Activated T-helper 2 cell treated with anti-CD3 and anti-CD28 coated beads, Interferon-gamma antibody, Interleukin-2, Interleukin-4, amounts not matched to agents 10 μg/mL and 5 μg/mL and 100 μg/mL, durations not matched to agents 14 hours and 24 hours and 36 hours (primary cell): ENCODE measurements at regions not wholly inside any gene's neighbourhood (a gene's known extent, or its start where the extent isn't known, plus 50 kb on each side); places are given as distances from the start of the nearest gene placed in this dataset.

Experiments used
- DNase-seq: peaks from one replicate; pipeline ENCODE4 v3.0.0; 2021; ENCODE audit warnings: low spot score
- H3K27ac Mint-ChIP-seq: one replicate; pipeline ENCODE4 v1.8.0; 2021; ENCODE audit warnings: mixed read lengths
- H3K27me3 Mint-ChIP-seq: one replicate; pipeline ENCODE4 v1.8.0; 2021; ENCODE audit warnings: low read depth, mixed read lengths
- H3K36me3 Mint-ChIP-seq: one replicate; pipeline ENCODE4 v1.8.0; 2021; ENCODE audit warnings: low read depth, mixed read lengths
- H3K4me1 Mint-ChIP-seq: one replicate; pipeline ENCODE4 v1.8.0; 2021; ENCODE audit warnings: low read depth, mixed read lengths
- H3K4me3 Mint-ChIP-seq: one replicate; pipeline ENCODE4 v1.8.0; 2021; ENCODE audit warnings: low read depth, mild to moderate bottlenecking, moderate library complexity, mixed read lengths
- H3K9me3 Mint-ChIP-seq: one replicate; pipeline ENCODE4 v1.8.0; 2021; ENCODE audit warnings: mixed read lengths
- intact Hi-C: fragments of 100-400 bp; cut with micrococcal nuclease; formaldehyde crosslinking; loops from one replicate; pipeline ENCODE4 v1.15.1; 2023

DNA sequence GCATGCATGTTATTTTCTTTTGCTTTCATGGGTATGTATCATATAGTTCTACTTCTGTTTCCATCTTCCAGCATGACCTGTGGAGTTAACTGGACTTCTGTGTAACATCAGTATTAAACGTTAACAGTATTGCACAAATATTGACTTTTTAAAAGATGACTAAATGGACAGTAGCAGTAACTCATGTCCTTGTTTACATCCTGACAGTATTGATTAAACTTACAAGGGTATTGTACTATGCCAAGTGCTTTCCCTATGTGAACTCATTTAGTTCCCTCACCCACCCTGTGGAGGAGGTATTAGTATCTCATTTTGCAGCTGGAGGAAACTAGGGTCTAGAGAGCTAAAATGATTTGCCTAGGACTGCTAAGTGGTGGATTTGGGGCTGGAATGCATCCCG is 128.7 kb upstream of the SLC10A2 start:
- H3K36me3 Mint-ChIP-seq: no peaks in the 10 kb centered on the region
- H3K4me1 Mint-ChIP-seq: no peaks in the 10 kb centered on the region
- H3K27ac Mint-ChIP-seq: no peak overlapping the region
- H3K27me3 Mint-ChIP-seq: no peaks in the 10 kb centered on the region
- H3K4me3 Mint-ChIP-seq: no peak overlapping the region
- no peak for DNase-seq
- no peaks in the 10 kb centered on the region for H3K9me3 Mint-ChIP-seq
- intact Hi-C loops: no loop called here

GRCh38 chr13:103192511-103193135 is 126.4 kb upstream of the SLC10A2 start:
- Mint-ChIP-seq H3K4me1 (no peaks in the 10 kb centered on the region), H3K36me3 (no peaks in the 10 kb centered on the region), H3K4me3 (no peak overlapping the region), H3K27me3 (no peaks in the 10 kb centered on the region), H3K9me3 (no peaks in the 10 kb centered on the region), H3K27ac (no peak overlapping the region)
- no peak for DNase-seq
- intact Hi-C loops: no loop called here

- no peaks in the 10 kb centered on the region for H3K4me1 Mint-ChIP-seq
- H3K9me3 Mint-ChIP-seq: no peaks in the 10 kb centered on the region
- no peak for DNase-seq
- intact Hi-C loops: no loop called here
- no peak overlapping the region for H3K4me3 Mint-ChIP-seq
- no peak overlapping the region for H3K27ac Mint-ChIP-seq
- no peaks in the 10 kb centered on the region for H3K27me3 Mint-ChIP-seq
- no peaks in the 10 kb centered on the region for H3K36me3 Mint-ChIP-seq
Observed at GRCh38 chr13:103190841-103191240, 124.6 kb upstream of the SLC10A2 start.

GRCh38 chr13:103188713-103189326 is 122.6 kb upstream of the SLC10A2 start:
- Mint-ChIP-seq H3K27me3 (no peaks in the 10 kb centered on the region), H3K4me1 (no peaks in the 10 kb centered on the region), H3K4me3 (no peak overlapping the region), H3K27ac (no peak overlapping the region), H3K36me3 (no peaks in the 10 kb centered on the region), H3K9me3 (no peaks in the 10 kb centered on the region)
- no peak for DNase-seq
- intact Hi-C loops: no loop called here

DNA sequence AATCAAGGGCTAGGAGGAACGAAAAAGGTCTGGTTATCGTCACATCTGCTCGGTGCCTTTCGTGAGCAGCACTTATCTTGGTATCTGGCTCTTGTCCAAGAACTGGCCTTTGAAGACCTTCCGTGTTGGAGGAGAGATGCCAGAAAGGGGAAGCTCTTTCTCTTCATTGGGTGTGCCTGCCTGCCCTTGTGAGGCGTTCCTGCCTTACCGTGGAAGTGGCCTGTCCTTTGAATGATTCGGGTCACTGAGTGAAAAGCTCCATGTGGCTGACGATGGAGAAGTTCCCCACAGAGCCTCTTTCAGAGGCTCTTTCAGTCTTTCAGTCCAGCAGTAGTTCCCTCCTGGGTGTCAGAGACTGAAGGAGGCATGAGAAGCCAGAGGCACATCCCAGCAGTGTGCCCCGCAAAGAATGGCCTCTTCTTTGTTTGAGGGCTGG is 121.5 kb upstream of the SLC10A2 start:
- Mint-ChIP-seq H3K4me3 (no peak overlapping the region), H3K4me1 (no peaks in the 10 kb centered on the region), H3K9me3 (no peaks in the 10 kb centered on the region), H3K36me3 (no peaks in the 10 kb centered on the region), H3K27me3 (no peaks in the 10 kb centered on the region), H3K27ac (no peak overlapping the region)
- no peak for DNase-seq
- intact Hi-C loops: no loop called here

GRCh38 chr13:103184413-103184812 is 118.2 kb upstream of the SLC10A2 start:
- no peaks in the 10 kb centered on the region for H3K27me3 Mint-ChIP-seq
- no peaks in the 10 kb centered on the region for H3K4me1 Mint-ChIP-seq
- DNase-seq: no peak
- H3K36me3 Mint-ChIP-seq: no peaks in the 10 kb centered on the region
- no peaks in the 10 kb centered on the region for H3K9me3 Mint-ChIP-seq
- H3K27ac Mint-ChIP-seq: no peak overlapping the region
- no peak overlapping the region for H3K4me3 Mint-ChIP-seq
- intact Hi-C loops: no loop called here

- no peaks in the 10 kb centered on the region for H3K9me3 Mint-ChIP-seq
- H3K27ac Mint-ChIP-seq: no peak overlapping the region
- H3K27me3 Mint-ChIP-seq: no peaks in the 10 kb centered on the region
- intact Hi-C loops: no loop called here
- H3K4me1 Mint-ChIP-seq: no peaks in the 10 kb centered on the region
- no peak for DNase-seq
- no peaks in the 10 kb centered on the region for H3K36me3 Mint-ChIP-seq
- no peak overlapping the region for H3K4me3 Mint-ChIP-seq
Observed at GRCh38 chr13:103178986-103179943, 113.0 kb upstream of the SLC10A2 start.

DNA sequence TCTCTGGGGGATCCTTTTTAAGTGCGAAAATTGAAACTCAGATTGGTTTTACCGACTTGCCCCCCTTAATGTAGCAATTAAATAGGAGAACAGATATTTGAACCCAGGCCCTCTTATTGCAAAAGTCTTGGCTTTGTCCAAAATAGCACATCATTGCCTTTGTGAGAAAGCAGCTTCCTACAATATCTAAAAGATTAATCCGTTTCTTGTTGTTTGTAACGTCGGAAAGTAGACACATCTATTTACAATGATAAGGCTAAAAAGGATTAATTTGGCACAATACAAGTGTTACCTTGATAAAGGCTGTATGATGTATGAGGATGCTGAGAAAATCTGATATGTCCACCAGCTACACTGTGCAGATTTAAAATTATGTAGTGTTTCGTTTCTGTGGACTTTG is 108.7 kb upstream of the SLC10A2 start:
- H3K27ac Mint-ChIP-seq: no peak overlapping the region
- H3K4me3 Mint-ChIP-seq: no peak overlapping the region
- no peaks in the 10 kb centered on the region for H3K9me3 Mint-ChIP-seq
- H3K4me1 Mint-ChIP-seq: no peaks in the 10 kb centered on the region
- intact Hi-C loops: no loop called here
- DNase-seq: no peak
- no peaks in the 10 kb centered on the region for H3K36me3 Mint-ChIP-seq
- H3K27me3 Mint-ChIP-seq: no peaks in the 10 kb centered on the region

GRCh38 chr13:103168901-103169508 is 102.8 kb upstream of the SLC10A2 start:
- Mint-ChIP-seq H3K36me3 (no peaks in the 10 kb centered on the region), H3K4me3 (no peak overlapping the region), H3K9me3 (no peaks in the 10 kb centered on the region), H3K27ac (no peak overlapping the region), H3K4me1 (no peaks in the 10 kb centered on the region), H3K27me3 (no peaks in the 10 kb centered on the region)
- intact Hi-C loops: no loop called here
- no peak for DNase-seq

DNA sequence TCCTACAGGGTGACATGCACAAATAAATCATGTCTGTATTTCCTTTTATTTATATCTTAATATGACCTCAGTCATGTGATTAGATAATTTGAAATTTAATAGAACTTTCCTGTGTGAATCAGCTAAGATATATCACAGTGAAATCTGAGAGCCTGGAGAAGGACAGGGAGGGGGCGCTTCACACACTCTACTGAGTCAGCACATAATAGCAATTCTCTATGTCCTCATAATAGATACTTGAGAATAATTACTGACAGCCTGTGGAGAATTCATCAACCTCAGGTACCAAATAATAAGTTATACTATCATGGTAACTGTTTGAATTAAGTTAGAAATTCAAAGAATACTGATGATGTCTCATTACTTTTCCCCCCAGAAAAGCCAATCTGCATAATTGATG is 98.0 kb upstream of the SLC10A2 start:
- intact Hi-C loops: no loop called here
- no peak overlapping the region for H3K27ac Mint-ChIP-seq
- no peaks in the 10 kb centered on the region for H3K4me1 Mint-ChIP-seq
- no peaks in the 10 kb centered on the region for H3K36me3 Mint-ChIP-seq
- H3K9me3 Mint-ChIP-seq: no peaks in the 10 kb centered on the region
- no peak overlapping the region for H3K4me3 Mint-ChIP-seq
- no peak for DNase-seq
- no peaks in the 10 kb centered on the region for H3K27me3 Mint-ChIP-seq

GRCh38 chr13:103161476-103161875 is 95.3 kb upstream of the SLC10A2 start:
- no peak for DNase-seq
- Mint-ChIP-seq H3K27ac (no peak overlapping the region), H3K4me1 (no peaks in the 10 kb centered on the region), H3K36me3 (no peaks in the 10 kb centered on the region), H3K9me3 (no peaks in the 10 kb centered on the region), H3K4me3 (no peak overlapping the region), H3K27me3 (no peaks in the 10 kb centered on the region)
- intact Hi-C loops: no loop called here

DNA sequence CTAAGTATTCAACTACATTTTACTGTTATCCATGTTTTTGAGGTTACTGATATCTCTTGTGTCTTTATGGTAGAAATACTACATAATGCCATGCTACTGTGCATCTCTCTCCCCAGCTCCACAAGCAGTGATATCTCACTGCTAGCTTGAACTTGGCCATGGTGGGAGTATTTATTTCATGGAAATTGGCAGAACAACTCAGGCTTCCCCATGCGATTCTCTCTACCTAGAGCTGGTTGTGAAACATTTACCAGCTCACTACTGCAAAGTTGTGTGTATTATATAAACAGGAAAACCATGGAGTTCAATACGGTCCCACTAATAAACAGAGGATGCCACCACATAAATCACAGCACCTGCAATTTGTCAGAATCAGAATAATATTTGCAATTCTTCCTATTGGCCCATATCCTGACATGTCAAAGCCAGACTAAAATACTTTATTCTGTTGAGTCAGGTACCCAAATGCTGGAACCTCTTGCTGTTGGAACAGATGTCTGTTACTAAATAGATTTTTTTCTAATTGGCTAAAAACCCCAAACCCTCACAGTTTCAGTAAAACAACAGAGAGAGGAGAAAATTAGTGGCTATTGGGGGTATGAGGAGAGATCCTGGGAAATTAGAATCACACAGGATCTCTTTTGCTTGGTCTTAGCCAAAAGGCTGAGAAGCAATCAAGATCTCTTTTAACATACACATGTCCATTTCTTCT is 91.4 kb upstream of the SLC10A2 start:
- no peak overlapping the region for H3K4me3 Mint-ChIP-seq
- intact Hi-C loops: no loop called here
- no peaks in the 10 kb centered on the region for H3K36me3 Mint-ChIP-seq
- no peaks in the 10 kb centered on the region for H3K9me3 Mint-ChIP-seq
- DNase-seq: no peak
- no peaks in the 10 kb centered on the region for H3K4me1 Mint-ChIP-seq
- no peak overlapping the region for H3K27ac Mint-ChIP-seq
- no peaks in the 10 kb centered on the region for H3K27me3 Mint-ChIP-seq
